HG02610 (cell line): ENCODE measurements at regions not wholly inside any gene's neighbourhood (a gene's known extent, or its start where the extent isn't known, plus 50 kb on each side); places are given as distances from the start of the nearest gene placed in this dataset.
"Not testable (repeated sequence)": the region's sequence is repeated elsewhere in the genome, so short reads cannot be mapped to it uniquely, and the experiment has no call there.

ENCODE experiments used
- ATAC-seq: cut with Tn5 transposase; IDR thresholded peaks from one replicate; pipeline ENCODE4 v1.9.1; 2021; ENCODE audit warnings: mild to moderate bottlenecking, moderate library complexity; ENCODE audit not compliant: unreplicated experiment

DNA sequence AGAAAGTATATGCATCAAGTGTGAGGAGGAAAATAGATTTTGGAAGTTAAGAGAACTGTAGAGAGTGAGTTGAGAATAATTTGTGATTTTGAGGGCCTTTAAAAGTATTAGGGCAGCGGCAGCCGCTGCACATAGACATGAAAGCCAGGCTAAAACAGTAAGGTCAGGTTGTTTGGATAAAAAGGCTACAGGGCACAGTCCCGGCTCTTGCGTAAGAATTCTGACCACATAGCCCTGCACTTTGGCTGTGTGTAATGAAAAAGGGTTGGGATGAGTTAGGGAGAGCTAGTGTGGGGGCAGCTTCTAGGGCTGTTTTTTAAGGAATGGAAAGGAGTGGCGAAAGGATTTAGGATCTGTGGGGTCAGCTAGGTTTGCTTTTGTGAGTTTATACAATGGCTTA lies 130.8 kb downstream of the CCDC71L start:
- ATAC-seq = not testable (repeated sequence)

DNA sequence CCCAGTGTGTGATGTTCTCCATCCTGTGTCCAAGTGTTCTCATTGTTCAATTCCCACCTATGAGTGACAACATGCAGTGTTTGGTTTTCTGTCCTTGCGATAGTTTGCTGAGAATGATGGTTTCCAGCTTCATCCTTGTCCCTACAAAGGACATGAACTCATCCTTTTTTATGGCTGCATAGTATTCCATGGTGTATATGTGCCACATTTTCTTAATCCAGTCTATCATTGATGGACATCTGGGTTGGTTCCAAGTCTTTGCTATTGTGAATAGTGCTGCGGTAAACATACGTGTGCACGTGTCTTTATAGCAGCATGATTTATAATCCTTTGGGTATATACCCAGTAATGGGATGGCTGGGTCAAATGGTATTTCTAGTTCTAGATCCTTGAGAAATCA lies 134.3 kb downstream of the CCDC71L start:
- ATAC-seq = not testable (repeated sequence)

DNA sequence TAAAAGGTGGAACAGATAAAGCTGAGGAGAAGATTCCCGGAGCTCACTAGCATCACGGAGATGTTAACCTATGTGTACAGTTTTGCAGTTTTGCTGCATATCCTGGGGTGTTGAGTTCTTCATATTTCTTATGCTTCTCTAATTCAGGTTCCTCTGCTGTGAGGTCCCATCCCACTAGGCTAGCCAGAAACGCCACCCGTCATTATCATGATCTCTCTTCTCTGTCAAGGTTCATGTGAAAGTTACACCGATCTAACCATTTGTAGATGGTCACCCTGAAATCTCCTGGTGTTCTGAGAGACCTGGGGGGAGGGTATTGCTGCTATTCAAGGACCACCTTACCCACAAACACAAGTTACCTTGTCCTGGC lies 136.3 kb downstream of the CCDC71L start:
- no peak for ATAC-seq

DNA sequence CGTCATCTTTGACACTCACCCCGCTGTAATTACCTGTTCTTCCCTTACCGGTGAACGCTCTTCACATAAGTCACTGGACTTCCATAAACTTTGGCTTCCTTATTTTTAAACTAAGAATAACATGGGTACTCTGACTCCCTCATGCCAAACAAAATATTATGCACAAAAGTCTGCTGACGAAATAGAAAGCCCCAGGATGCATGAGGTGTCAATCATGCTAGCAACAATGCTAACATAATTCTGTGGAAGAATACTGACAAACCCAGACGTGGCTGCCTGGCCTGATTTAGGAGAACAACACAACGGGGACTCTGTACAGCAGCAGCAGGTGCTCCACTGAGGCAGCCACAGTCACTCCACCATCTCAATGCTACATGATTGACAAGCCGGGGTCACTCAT lies 137.5 kb downstream of the CCDC71L start:
- ATAC-seq = no peak

DNA sequence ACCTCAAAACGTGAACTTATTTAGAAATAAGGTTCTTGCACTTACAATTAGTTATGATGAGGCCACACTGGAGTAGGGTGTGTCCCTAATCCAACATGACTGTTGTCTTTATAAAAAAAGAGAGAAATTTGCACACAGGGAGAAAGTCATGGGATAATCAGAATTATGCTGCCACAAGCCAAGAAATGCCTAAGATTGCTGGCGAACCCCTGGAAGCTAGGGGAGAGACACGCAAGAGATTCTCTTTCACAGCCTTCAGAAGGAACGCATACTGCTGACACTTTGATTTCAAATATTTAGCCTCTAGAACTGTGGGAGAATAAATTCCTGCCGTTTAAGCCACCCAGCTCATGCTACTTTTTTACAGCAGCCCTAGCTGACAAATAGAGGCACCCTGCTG lies 138.3 kb downstream of the CCDC71L start:
- ATAC-seq = no peak

DNA sequence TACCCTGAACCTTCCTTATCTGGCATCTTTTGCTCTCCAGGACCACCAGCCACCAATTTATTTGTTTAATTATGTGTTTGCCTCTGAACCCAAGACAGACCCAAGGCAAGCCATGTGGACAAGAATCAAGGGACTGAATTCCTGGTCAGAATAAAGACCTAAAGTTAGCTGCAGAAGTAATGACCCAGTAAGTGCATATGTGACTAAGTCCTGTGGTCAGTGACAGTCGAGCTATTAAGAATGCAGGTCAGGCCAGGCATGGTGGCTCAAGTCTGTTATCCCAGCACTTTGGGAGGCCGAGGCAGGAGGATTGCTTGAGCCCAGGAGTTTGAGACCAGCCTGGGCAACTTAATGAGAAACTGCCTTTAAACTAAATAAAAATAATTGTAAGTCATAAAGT lies 139.4 kb downstream of the CCDC71L start:
- ATAC-seq = no peak

DNA sequence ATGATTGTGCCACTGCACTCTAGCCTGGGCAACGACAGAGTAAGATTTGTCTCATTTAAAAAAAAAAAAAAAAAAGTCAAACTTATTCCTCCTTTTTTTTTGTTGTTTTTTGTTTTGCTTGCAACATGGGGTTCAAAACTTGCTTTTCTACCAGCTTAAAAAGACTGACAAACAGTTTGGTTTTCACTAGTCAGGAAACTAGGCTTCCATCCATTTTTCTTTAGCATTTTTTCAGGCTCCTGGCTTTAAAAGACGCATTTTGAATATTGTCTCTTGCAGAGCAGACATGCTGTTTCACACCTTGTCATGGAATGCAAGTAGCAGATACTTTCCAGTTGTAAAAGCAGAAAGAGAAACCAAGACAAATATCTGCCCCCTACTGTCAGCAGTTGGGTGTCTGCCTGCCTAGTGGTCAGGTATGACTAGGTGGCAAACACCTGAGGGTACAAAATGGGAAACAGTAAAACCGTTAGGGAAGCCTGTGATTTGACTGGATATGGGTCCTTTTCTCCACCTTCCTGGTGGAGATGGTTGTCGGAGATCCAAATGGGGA lies 139.9 kb downstream of the CCDC71L start:
- no peak for ATAC-seq

DNA sequence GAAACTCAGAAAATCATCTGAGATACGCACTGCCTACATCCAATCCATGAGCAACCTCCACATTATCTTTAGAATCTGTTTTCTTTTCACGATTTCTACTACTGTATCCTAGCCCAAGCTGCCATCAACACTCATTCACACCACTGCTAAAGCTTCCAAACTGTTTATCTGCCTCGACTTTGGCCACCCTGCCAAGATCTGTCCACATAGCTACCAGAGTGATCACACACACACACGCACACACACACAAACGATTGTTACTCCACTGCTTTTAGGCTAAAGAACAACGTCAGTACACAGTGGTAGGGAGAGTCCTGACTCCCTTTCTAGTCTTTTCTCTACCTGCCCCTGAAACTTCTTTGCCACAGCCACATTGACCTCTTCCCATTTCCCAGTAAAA lies 142.0 kb downstream of the CCDC71L start:
- ATAC-seq = no peak

DNA sequence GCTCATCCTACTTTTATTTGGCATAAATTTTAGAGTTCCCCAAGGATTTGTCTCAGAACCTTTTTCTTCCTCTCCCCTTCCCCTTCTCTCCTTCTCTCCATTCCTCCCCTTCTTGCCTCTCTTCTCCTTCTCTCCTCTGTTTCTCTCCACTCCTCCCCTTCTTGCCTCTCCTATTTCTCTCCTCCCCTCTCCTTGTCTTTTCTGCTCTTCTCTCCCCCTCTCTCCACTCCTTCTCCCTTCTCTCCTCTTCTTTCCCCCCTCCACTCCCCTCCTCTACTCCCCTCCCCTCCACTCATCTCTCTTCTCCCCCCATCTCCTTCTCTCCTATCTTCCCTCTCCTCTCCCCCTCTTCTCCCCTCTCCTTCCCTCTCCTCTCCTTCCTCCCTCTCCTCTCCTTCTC lies 142.7 kb downstream of the CCDC71L start:
- no peak for ATAC-seq

DNA sequence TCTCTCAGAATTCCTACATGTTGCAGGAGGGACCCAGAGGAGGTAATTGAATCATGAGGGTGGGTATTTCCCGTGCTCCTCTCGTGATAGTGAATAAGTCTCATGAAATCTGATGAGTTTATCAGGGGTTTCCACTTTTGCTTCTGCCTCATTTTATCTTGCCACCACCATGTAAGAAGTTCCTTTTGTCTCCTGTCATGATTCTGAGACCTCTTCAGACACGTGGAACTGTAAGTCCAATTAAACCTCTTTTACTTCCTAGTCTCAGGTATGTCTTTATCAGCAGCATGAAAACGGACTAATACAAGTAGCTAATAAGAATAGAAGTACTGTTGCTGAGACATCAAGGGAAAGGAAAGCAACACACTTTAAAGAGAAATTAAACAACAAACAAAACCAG lies 143.4 kb downstream of the CCDC71L start:
- ATAC-seq = no peak

DNA sequence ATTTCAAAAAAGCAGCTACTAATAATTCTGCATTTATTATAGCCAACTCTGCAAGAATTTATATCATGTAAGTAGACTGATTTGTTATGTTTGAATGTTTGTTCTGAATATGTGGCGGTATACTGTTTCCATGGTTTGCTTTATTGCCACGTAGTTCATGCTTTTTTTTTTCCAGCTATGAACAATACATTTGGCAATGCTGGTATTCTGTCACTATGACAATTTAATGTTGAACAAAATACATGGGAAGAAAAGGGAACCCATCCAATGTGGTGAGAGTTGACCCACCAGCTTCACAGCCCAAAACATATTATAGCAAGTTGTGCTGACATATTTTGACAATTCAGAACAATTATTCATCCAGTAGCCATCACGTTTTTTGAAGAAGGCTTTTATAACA lies 145.6 kb downstream of the CCDC71L start:
- ATAC-seq = no peak

DNA sequence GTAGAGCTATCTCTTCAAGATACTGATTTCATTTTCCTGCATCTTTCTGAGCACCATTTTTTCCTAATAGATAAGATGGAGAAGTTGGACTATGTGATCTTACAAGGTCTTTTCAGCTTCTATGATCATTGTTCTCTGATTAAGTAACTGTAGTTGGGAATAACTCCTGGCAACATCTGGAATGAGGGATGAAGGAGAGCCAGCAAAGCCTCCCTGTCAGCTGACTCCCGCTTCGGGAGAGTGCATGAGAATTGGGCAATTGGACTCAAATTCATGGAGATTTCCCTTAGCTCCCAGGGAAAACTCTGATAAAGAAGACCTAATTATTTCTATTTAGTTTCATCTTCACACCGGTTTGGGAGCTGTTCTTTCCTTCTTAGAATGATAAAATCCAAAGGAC lies 146.1 kb downstream of the CCDC71L start:
- ATAC-seq = no peak

DNA sequence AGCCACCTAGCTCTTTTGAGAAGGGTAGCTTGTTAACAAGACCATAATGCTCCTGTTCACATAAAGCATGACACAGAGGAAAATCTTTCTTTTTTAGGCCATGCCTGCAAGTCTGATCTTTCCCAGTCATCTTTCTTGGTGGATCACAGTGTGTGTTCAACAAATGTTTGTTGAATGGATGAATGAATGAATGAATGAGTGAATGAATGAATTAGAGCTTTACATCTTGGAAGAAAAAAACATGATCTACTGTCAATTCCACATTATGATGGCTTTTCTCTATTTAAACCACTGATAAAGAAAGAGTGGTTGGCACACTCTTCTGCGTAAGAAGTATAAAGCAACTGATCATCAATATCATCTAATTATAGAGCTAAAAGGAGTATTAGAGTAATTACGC lies 148.7 kb downstream of the CCDC71L start:
- ATAC-seq = no peak

DNA sequence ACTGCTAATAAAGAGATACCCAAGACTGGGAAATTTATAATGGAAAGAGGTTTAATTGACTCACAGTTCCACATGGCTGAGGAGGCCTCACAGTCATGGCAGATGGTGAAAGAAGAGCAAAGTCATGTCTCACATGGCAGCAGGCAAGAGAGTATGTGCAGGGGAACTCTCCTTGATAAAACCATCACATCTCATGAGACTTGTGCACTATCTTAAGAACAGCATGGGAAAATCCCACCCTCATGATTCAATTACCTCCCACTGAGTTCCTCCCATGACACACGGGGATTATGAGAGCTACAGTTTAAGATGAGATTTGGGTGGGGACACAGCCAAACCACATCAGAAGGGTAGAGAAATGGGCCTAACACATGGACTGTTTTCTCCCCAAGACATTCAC lies 156.3 kb downstream of the CCDC71L start:
- no peak for ATAC-seq

DNA sequence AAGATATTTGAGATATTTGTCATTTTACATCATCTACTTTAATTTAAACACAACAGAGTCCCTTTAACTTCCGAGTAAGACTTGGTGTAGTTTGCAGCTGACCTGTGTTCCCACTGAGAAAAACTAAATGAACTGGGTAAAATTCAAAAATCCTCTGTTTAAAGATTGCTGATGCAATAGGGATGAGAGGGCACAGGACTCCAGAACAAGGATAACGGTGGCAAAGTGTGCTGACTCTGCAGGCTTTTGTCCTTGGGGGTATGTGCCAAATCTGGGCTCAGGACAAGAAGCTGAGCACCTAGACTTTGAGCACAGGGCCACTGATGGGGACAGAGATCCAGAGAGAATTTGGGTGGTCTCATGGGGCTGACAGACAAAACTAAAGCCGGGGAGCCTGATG lies 156.8 kb downstream of the CCDC71L start:
- ATAC-seq = no peak

DNA sequence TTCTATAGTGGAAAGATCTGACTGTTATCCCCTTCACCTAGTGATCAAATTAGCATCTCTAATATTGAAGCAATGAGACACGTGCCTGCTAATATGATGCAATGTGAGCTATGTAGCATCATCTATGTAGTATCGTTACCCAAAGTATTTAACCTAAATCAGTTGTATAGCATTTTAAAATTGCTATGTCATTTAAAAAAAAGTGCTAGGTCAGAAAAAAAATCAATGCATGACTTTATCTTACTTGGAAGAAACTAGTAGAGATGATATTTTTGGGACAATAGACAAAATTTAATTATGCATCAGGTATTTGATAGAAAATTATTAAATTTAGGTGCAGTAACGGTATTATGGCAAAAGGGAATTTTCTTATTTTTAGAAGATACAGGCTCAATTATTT lies 157.3 kb downstream of the CCDC71L start:
- ATAC-seq = no peak

DNA sequence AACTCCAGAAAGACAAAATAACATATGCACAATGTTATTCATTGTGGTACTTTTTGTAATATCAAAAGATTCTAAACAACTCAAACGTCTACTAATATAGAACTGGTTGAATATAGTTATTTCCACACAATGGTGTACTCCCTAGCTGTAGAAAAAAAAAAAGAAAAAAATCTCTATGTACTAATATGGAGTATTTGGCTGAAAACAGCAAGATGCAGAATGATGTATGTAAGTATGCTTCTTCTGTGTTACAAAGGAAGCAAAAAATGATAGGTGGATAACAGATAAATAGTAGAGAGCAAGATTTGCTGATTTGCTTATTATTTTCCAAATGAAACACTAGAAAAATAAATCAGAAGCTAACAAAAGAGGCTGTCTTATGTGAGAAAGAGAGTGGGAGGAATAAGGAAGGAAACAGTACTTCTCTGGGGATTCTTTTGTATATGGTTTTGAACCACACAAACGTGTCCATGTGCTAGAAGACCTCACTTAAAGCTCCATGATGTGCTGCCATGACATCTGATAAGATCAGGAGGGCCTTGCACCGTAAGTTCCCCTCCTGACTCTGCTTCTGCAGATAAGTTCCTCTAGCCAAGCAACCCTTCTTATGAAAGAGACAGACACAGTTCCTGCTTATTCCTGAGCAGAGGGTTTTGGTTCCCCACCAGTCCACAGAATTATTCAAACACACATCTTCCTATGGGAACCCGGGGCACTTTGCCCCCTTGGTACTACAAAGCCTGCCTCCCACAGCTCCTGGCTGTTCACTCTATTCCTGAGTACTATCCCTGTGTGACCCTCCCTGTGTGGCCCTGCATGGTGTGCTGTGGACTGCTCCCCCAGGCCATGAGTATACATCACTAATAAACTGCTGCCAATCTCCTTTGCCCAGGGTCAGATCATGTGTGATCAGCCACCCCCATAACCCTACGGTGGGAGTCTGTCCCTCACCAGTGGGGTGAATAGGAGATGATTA lies 159.1 kb downstream of the CCDC71L start:
- ATAC-seq = no peak

DNA sequence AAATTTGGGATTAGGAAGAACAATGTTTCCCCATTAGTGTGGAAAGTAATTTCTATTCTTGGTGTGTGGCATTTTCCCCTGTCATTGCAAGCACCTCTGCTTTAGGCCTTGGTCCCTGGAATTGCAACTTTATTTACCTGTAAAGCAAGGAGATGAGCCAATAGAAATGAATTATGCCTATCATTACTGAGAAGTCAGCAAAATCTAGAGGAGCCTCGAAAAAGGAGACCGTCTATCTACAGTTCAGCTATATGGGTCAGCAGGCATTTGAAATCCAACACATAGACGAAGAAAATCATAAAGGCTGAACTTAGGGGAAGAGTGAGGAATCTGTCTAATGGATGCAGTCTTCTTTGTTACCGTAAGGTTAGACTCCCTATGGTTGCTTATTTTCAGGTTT lies 161.1 kb downstream of the CCDC71L start:
- no peak for ATAC-seq

DNA sequence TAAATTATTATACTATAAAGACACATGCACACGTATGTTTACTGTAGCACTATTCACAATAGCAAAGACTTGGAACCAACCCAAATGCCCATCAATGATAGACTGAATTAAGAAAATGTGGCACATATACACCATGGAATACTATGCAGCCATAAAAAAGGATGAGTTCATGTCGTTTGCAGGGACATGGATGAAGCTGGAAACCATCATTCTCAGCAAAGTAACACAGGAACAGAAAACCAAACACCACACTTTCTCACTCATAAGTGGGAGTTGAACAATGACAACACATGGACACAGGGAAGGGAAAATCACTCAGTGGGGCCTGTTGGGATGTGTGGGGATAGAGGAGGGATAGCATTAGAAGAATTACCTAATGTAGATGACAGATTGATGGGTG lies 163.0 kb downstream of the CCDC71L start:
- ATAC-seq = not testable (repeated sequence)

DNA sequence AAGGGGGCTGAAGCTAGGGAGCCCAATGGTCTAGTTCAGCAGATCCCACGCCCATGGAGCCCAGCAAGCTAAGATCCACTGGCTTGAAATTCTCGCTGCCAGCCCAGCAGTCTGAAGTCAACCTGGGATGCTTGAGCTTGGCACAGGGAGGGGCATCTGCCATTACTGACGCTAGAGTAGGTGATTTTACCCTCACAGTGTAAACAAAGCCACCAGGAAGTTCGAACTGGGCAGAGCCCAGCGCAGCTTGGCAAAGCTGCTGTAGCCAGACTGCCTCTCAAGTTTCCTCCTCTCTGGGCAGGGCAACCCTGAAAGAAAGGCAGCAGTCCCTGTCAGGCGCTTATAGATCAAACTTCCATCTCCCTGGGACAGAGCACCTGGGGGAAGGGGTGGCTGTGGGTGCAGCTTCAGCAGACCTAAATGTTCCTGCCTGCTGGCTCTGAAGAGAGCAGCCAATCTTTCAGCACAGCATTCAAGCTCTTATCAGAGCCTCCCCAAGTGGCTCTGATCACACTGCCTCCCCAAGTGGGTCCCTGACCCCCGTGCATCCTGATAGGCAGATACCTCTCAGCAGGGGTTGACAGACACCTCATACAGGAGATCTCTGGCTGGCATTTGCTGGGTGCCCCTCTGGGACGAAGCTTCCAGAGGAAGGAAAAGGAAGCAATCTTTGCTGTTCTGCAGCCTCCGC lies 167.8 kb downstream of the CCDC71L start:
- ATAC-seq = no peak

DNA sequence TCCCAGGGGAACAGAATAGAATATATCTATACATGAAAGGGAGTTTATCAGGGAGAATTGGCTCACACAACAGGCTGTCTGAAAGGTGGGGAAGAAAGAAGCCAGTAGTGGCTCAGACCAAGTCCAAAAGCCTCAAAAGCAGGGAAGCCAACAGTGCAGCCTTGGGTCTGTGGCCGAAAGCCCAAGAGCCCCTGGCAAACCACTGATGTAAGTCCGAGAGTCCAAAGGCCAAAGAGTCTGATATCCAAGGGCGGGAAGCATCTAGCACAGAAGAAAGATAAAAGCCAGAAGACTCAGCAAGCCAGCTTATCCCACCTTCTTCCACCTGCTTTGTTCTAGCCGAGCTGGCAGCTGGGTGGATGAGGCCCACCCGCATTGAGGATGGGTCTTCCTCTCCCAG lies 172.5 kb downstream of the CCDC71L start:
- ATAC-seq = no peak

DNA sequence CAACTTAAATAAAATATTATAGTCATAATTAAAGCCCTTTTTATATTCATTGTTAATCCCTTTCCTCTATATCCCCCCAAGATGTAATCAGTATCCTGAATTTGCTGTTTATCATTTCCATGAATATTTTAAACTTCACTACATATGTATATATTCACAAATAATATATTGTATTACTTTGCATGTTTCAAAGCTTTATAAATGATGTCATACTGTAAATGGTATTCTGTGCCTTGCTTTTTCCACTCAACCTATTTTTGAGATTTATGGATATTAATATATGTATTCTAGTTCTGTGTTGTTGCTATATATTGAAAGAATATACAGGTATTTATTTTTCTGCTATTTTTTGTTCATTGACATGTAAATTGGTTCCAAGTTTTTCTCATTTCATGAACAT lies 173.1 kb downstream of the CCDC71L start:
- ATAC-seq = no peak
